GM12878 (cell line): ENCODE measurements at regions not wholly inside any gene's neighbourhood (a gene's known extent, or its start where the extent isn't known, plus 50 kb on each side); places are given as distances from the start of the nearest gene placed in this dataset.

Source experiments
- ATAC-seq: fragments of 200-7000 bp; cut with Tn5 transposase; 3 replicates; pipeline ENCODE4 v1.9.1; 2020; ENCODE audit warnings: mild to moderate bottlenecking, moderate library complexity
- BruUV-seq: library from RNA; stranded (reverse); fragments of 400-500 nt; replicated peaks from 2 replicates; lab custom pipeline; 2021; lab: Mats Ljungman, UMichigan
- CTCF ChIA-PET: fragments of 300-600 bp; sonication (Branson Sonifier 250); formaldehyde crosslinking; extraction: SDS; loops from one replicate; lab custom pipeline; 2021; ENCODE audit warnings: inconsistent platforms; lab: Yijun Ruan, JAX
- POLR2A ChIA-PET: fragments of 350-600 bp; formaldehyde crosslinking; extraction: SDS; loops from one replicate; lab custom pipeline; 2021; ENCODE audit warnings: inconsistent platforms; lab: Charles Lee
- RAD21 ChIA-PET: fragments of 300-600 bp; sonication (Branson Sonifier 250); formaldehyde crosslinking; loops from one replicate; lab custom pipeline; 2023; ENCODE audit warnings: antibody characterized with exemption; ENCODE audit not compliant: unreplicated experiment; lab: Charles Lee
- SMC1A ChIA-PET: fragments of 300-600 bp; sonication (Branson Sonifier 250); formaldehyde crosslinking; loops from one replicate; lab custom pipeline; 2023; ENCODE audit not compliant: unreplicated experiment, uncharacterized antibody; lab: Charles Lee
- DNase-seq: peaks from one replicate; pipeline ENCODE4 v3.0.0-alpha.2; 2011; ENCODE audit warnings: low read depth, low spot score
- FAIRE-seq: peaks from 3 replicates; lab custom pipeline; 2011; peaks lifted over from hg19 to GRCh38; lab: Jason Lieb, UNC
- H2AFZ ChIP-seq: 2 replicates; pipeline ENCODE4 v1.6.0; 2011; ENCODE audit warnings: low read depth, low read length, control low read depth; ENCODE audit not compliant: control insufficient read depth
- H3K27ac ChIP-seq: 2 replicates; pipeline ENCODE4 v1.5.1; 2011; ENCODE audit warnings: control low read depth; ENCODE audit not compliant: control insufficient read depth, insufficient read depth
- H3K27me3 ChIP-seq, 2 experiments: replicated peaks in 1 of 2; 2 replicates each; pipeline versions ENCODE4 v1.6.0 to v1.6.1; 2011; ENCODE audit warnings: low read length in 1 of 2; ENCODE audit not compliant: control insufficient read depth in 2 of 2, insufficient read depth in 2 of 2
- H3K36me3 ChIP-seq, 2 experiments: 2 replicates each; pipeline ENCODE4 v1.5.1; 2011; ENCODE audit warnings: low read length in 1 of 2; ENCODE audit not compliant: control insufficient read depth in 2 of 2, insufficient read depth in 2 of 2
- H3K4me1 ChIP-seq: 2 replicates; pipeline ENCODE4 v1.6.1; 2011; ENCODE audit warnings: mild to moderate bottlenecking, low read length, moderate library complexity, mixed read lengths; ENCODE audit not compliant: control insufficient read depth, insufficient read depth
- H3K4me2 ChIP-seq: 2 replicates; pipeline ENCODE4 v1.6.0; 2011; ENCODE audit warnings: control low read depth; ENCODE audit not compliant: control insufficient read depth, insufficient read depth
- H3K4me3 ChIP-seq: fragments of 200-600 bp; sonication (generic); 2 replicates; pipeline ENCODE4 v1.5.1; 2016
- H3K79me2 ChIP-seq: 2 replicates; pipeline ENCODE4 v1.6.0; 2011; ENCODE audit warnings: low read length; ENCODE audit not compliant: control insufficient read depth, insufficient read depth
- H3K9ac ChIP-seq: 2 replicates; pipeline ENCODE4 v1.8.0; 2011; ENCODE audit warnings: low read length, control low read depth, mixed read lengths; ENCODE audit not compliant: control insufficient read depth, insufficient read depth
- H3K9me3 ChIP-seq: replicated peaks from 3 replicates; pipeline ENCODE4 v1.5.1; 2011; ENCODE audit warnings: mild to moderate bottlenecking, low read length; ENCODE audit not compliant: control insufficient read depth, insufficient read depth
- H4K20me1 ChIP-seq: 2 replicates; pipeline ENCODE4 v1.6.0; 2011; ENCODE audit not compliant: control insufficient read depth, insufficient read depth
- CBX3 ChIP-seq: fragments of 200-600 bp; sonication (generic); IDR thresholded peaks from 2 replicates; pipeline ENCODE4 v1.6.1; 2016; ENCODE audit warnings: low read depth, borderline replicate concordance
- CUX1 ChIP-seq: IDR thresholded peaks from 2 replicates; pipeline ENCODE4 v1.6.1; 2012; ENCODE audit warnings: improper control_type of control experiment, low read depth, low read length; ENCODE audit not compliant: insufficient replicate concordance
- EZH2 ChIP-seq: IDR thresholded peaks from 2 replicates; pipeline ENCODE4 v1.6.1; 2012; ENCODE audit warnings: low read depth, mild to moderate bottlenecking, control low read depth, inconsistent platforms, low read length, borderline replicate concordance; ENCODE audit not compliant: control insufficient read depth
- GABPA ChIP-seq: IDR thresholded peaks from 2 replicates; pipeline ENCODE4 v1.6.1; 2014; ENCODE audit warnings: antibody characterized with exemption, low read depth, mild to moderate bottlenecking, inconsistent platforms
- KAT2A ChIP-seq: conservative IDR thresholded peaks from 2 replicates; pipeline ENCODE4 v1.6.1; 2011; ENCODE audit warnings: low read depth, low read length; ENCODE audit not compliant: control insufficient read depth
- NR2C1 ChIP-seq: fragments of 450-650 bp; IDR thresholded peaks from 2 replicates; pipeline ENCODE4 v1.6.1; 2017; ENCODE audit warnings: antibody characterized with exemption, mild to moderate bottlenecking, moderate library complexity
- POU2F2 ChIP-seq: IDR thresholded peaks from 3 replicates; pipeline ENCODE4 v1.6.1; 2011; ENCODE audit warnings: low read depth, mild to moderate bottlenecking, low read length, borderline replicate concordance
- YY1 ChIP-seq: IDR thresholded peaks from 2 replicates; pipeline ENCODE4 v1.6.1; 2011; ENCODE audit warnings: low read depth, mild to moderate bottlenecking, low read length
- WGBS: methylation state at CpG from one replicate; pipeline ENCODE4 v1.1.6; 2016; ENCODE audit warnings: low lambda C conversion rate; ENCODE audit not compliant: insufficient replicate concordance, insufficient coverage; ENCODE audit errors: missing lambda C conversion rate; 5-methylcytosine and 5-hydroxymethylcytosine counted together
- in situ Hi-C: fragments of 300-500 bp; cut with MboI; formaldehyde crosslinking; loops from 9 replicates; pipeline ENCODE4 v1.14.3; 2018; ENCODE audit warnings: mixed read lengths
- intact Hi-C: fragments of 100-400 bp; cut with micrococcal nuclease; formaldehyde crosslinking; loops from one replicate; pipeline ENCODE4 v1.14.2; 2022; ENCODE audit not compliant: unreplicated experiment
- TF ChIP-seq, protein P1 (sequence below): fragments of 150-350 bp; IDR thresholded peaks from 2 replicates; pipeline ENCODE4 v1.6.1; 2016; ENCODE audit warnings: low read depth, low read length

- RAD21 ChIA-PET: no interaction called here
- no peak for DNase-seq
- no peak for FAIRE-seq
- in situ Hi-C loops: no loop called here
- POLR2A ChIA-PET: no interaction called here
- H3K9me3 ChIP-seq: no peaks in the 10 kb centered on the region; the same call in 2 of the 3 replicates
- no peaks in the 10 kb centered on the region for H3K79me2 ChIP-seq
- CTCF ChIA-PET: no interaction called here
- H2AFZ ChIP-seq: no peak overlapping the region
- BruUV-seq: no TSS peak
- no peak for ATAC-seq
- H3K27ac ChIP-seq: no peak overlapping the region
- WGBS: 42% methylated on average over 6 of the region's 6 CpGs
- H3K4me3 ChIP-seq: no peak overlapping the region
- no peaks in the 10 kb centered on the region for H3K27me3 ChIP-seq
- SMC1A ChIA-PET: no interaction called here
- TF ChIP-seq NR2C1 (no peak), KAT2A (no peak), GABPA (no peak)
- TF ChIP-seq, protein P1, sequence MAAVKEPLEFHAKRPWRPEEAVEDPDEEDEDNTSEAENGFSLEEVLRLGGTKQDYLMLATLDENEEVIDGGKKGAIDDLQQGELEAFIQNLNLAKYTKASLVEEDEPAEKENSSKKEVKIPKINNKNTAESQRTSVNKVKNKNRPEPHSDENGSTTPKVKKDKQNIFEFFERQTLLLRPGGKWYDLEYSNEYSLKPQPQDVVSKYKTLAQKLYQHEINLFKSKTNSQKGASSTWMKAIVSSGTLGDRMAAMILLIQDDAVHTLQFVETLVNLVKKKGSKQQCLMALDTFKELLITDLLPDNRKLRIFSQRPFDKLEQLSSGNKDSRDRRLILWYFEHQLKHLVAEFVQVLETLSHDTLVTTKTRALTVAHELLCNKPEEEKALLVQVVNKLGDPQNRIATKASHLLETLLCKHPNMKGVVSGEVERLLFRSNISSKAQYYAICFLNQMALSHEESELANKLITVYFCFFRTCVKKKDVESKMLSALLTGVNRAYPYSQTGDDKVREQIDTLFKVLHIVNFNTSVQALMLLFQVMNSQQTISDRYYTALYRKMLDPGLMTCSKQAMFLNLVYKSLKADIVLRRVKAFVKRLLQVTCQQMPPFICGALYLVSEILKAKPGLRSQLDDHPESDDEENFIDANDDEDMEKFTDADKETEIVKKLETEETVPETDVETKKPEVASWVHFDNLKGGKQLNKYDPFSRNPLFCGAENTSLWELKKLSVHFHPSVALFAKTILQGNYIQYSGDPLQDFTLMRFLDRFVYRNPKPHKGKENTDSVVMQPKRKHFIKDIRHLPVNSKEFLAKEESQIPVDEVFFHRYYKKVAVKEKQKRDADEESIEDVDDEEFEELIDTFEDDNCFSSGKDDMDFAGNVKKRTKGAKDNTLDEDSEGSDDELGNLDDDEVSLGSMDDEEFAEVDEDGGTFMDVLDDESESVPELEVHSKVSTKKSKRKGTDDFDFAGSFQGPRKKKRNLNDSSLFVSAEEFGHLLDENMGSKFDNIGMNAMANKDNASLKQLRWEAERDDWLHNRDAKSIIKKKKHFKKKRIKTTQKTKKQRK: no peak
- H3K4me2 ChIP-seq: no peak overlapping the region
- no peaks in the 10 kb centered on the region for H4K20me1 ChIP-seq
- H3K4me1 ChIP-seq: peaks cover 3% of the 10 kb centered on the region; the same call in 1 of the 2 replicates
- H3K36me3 ChIP-seq: no peaks in the 10 kb centered on the region
- intact Hi-C loops: no loop called here
- H3K9ac ChIP-seq: no peak overlapping the region
Measured at GRCh38 chr18:8549254-8549757, 59.9 kb upstream of the RAB12 start.

DNA sequence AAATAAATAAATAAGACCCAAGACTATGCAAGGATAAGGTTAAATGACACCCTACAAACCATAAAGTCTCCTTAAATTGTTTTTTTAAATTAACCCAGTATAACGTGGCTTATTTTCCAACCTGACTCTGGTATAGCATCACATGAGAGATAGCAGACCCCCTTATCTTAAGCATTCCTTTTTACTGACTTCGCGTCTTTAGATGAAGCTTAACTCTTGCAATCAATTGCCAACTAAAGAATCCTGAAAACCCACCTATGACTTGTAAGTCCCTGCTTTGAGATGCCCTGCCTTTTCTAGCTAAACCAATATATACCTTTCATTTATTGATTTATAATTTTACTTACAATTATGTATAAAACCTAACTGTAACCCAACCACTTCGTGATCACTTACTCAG lies 57.1 kb upstream of the RAB12 start:
- ATAC-seq (no peak), DNase-seq (no peak), FAIRE-seq (no peak)
- 50% methylated on average over 4 of the region's 4 CpGs for whole genome bisulfite sequencing
- Histone ChIP-seq H3K36me3 (no peaks in the 10 kb centered on the region), H3K27ac (no peak overlapping the region), H3K27me3 (no peaks in the 10 kb centered on the region), H3K9me3 (no peaks in the 10 kb centered on the region; the same call in 2 of the 3 replicates), H3K4me3 (no peak overlapping the region), H2AFZ (no peak overlapping the region), H3K79me2 (no peaks in the 10 kb centered on the region), H3K4me2 (no peak overlapping the region), H4K20me1 (no peaks in the 10 kb centered on the region), H3K9ac (no peak overlapping the region), H3K4me1 (peaks cover 3% of the 10 kb centered on the region; the same call in 1 of the 2 replicates)
- RAD21 ChIA-PET: no interaction called here
- POLR2A ChIA-PET: no interaction called here
- no TSS peak for BruUV-seq
- SMC1A ChIA-PET: no interaction called here
- intact Hi-C loops: no loop called here
- CTCF ChIA-PET: no interaction called here
- in situ Hi-C loops: no loop called here
- TF ChIP-seq EZH2 (no peak), YY1 (no peak), CUX1 (no peak), POU2F2 (no peak), CBX3 (no peak)
